ENCODE measurements at regions not wholly inside any gene's neighbourhood (a gene's known extent, or its start where the extent isn't known, plus 50 kb on each side); places are given as distances from the start of the nearest gene placed in this dataset.
"Not testable (repeated sequence)": the region's sequence is repeated elsewhere in the genome, so short reads cannot be mapped to it uniquely, and the experiment has no call there.

DNA sequence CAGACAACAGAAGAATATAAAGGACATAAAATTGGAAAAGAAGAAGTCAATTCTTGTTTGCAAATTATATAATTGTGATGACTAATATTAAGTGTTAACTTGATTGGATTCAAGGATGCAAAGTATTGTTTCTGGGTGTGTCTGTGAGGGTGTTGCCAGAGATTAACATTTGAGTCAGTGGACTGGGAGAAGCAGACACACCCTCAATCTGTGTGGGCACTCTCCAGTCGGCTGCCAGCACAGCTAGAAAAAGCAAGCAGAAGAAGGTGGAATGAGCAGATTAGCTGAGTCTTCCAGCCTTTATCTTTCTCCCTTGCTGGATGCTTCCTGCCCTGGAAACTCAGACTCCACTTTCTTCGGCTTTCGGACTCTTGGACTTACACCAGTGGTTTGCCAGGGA lies 51.7 kb downstream of the UBE2NL start:
- no peak for DNase-seq

DNA sequence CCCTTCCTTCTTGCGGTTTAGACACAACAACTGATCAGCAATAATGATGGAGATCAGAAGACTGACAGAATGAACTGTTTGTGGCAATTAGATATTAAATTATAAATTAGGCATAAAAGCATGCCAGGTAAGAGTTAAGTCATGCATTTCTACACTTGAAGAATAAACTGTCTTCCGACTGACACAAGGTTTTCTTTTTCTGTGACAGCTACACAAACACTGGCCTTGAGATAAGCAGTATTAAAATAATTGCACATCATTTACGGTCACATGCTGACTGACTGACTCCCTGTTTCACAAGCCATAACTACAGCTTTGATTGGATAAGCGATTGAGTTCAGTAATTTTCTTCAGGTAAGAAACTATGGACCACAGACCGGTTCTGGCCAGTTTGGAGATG lies 56.2 kb downstream of the UBE2NL start:
- no peak for DNase-seq

DNA sequence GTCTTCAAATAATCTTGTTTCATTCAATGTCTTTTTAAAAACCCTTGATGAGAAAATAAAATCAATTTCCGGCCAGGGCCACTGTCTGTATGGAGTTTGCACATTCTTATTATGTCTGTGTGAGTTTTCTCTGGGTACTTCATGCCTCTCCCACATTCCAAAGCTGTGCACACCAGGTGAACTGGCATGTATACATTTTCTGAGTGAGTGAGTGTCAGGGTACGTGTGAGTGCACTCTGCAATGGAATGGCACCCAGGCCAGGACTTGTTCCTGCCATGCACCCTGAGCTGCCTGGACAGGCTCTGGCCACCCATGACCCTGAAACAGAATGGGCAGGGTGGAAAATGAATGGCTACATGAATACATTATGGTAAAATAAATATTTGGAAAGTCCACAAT lies 61.3 kb downstream of the UBE2NL start:
- no peak for DNase-seq

DNA sequence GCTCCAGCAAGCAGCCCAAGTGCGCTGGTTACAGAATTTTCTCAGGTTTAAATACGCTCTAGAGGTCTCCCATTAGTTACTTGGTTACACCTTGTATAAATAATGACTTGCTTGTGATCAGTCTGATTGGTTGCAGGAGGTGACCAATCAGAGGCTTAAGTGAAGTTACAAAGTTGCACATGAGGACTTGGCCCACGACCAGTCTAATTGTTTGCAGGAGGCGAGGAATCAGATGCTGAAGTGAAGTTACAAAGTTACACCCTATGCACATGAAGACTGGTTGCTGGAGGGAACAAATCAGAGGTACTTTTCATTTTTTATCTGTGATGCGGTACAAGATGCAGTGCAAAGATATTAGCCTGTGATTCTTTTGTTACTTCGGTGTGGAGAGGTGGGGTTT lies 80.7 kb downstream of the UBE2NL start:
- DNase-seq, result no peak

DNA sequence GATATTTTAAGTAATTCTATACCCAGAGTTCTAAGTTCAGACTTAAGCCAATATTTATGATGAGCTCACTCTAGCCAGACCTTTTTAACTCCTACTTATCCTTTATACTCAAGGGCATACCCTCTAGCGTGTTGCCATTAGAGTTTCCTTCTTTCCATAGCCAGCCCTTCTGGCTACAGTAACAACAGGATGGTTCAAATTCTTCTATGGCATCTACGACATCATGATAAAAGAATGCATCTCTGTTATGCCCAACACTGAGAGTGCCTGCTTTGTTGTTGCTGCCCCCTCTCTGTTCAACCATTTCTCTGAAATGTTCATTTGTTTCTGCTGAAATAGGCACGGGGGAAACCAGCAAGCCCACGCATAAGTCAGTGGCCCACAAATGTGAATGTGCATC lies 104.5 kb downstream of the UBE2NL start:
- DNase-seq, result no peak

DNA sequence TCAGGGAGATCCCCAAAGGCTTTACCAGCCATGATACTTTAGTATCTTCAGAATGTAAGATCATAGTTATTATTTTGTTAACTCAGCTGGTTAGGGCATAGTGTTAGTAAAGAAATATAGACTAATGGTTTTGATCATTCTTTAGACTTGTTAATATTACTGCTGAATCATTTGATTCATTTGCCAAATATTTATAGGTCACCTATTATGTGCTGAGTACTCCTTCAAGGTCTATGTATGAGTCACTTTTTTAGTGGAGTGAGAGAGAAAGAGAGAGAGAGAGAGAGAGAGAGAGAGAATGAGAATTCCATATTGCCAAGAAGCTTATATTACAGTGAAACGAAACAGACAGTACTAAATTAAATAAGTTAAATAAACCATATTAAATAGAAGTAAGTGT lies 110.3 kb downstream of the UBE2NL start:
- DNase-seq, result no peak

DNA sequence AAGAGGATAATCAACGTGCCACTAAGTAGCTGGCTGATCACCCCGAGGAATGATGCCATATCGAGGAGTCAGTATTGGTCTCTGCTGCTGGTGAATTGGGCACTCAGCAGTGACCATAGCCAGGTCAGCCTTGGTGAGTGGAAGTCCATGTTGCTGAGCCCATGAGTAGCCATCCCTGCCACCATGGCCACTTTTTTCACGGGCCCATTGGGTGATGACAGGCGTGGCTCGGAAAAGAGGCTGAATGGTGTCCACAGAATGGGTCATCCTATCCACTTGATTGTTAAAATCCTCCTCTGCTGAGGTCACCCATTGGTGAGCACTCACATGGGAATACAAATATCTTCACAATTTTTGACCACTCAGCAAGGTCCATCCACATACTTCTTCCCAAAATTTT lies 114.4 kb downstream of the UBE2NL start:
- DNase-seq, result no peak

DNA sequence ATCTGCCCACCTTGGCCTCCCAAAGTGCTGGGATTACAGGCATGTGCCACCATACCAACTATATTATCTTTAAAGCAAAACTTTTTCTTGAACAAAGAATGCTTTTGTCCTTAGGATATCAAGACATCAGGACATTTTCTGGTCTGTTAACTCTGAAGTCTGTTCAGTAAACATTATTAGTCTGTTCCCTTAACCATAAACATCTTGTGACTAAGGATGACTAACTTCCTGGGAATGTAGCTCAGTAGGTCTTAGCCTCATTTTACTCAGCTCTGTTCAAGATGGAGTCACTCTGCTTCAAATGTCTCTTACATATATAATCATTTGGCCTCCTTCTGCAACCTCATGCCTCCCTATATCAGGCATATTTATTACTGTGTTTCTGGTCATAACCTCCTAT lies 122.9 kb downstream of the UBE2NL start:
- no peak for DNase-seq

DNA sequence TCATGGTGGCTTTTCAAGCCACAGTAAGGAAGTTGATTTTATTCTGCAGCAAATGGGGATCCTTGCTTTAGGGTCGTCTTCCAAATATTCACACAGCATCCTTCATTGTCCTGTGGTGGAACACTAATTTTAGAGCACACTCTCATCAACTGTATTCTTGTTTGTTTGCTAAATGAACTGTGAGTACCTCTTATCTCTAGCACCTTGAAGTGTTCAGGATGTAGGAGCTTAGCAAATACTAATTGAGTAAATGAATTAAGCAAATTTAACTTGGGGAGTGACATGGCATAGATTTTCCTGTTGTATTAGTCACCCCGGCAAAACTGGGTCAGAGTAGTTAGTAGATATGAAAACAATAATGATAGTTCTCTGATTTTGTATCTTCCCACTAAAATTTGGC lies 156.9 kb downstream of the UBE2NL start:
- no peak for DNase-seq

DNA sequence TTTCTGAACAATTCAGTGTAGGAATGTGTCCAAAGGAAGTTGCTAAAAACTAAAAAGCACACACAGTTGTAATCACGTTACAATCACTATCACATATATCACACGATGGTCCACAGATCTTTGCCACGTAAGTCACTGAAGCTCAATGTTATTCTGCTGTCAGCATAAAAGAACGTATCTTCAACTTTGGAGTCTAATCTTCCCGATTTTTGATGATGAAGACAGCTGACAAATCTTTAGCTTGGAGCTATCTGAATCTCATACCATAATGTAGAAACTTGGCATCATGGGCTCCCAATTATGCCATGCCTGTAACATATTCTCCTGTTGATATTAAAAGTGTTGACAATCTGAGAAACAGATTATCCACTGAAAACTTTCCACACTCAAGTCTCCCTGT lies 158.4 kb downstream of the UBE2NL start:
- DNase-seq, result no peak

DNA sequence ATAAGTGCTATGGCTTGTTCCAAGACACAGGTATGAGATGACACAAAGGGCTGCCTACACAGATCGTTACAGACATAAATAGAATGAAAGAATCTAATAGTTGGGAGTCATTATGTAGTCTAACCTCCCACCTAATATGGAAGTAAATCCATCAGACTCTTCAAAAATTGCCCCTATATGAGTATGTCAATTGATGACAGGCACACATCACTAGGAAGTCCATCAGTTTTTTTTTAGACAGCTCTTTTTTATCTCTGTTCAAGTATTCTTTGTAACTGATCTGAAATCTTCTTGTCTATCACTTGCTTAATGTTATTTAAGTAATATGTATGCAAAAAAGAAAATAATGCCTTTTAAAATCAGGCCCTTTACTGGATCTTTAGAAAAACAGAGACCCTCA lies 191.6 kb downstream of the UBE2NL start:
- DNase-seq, result no peak

DNA sequence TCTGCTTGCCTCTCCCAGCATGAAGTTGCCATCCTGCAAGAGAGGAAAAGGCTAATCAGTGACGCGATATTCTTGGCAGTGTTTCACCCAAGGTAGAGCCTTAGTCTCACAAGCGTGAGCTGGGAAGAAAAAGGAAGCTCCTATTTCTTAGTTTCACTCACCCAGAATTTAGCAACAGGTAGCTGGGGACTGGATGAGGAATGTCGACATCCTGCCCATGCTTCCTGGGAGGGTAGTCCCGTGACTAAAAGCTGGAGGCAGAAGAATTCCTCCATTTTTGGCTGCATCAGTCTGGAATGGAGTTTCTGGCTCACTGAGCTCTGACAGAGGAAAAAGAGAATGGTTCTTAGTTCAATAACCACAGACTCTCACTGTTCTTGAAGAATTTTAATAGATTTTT lies 198.4 kb downstream of the UBE2NL start:
- not testable (repeated sequence) for DNase-seq

DNA sequence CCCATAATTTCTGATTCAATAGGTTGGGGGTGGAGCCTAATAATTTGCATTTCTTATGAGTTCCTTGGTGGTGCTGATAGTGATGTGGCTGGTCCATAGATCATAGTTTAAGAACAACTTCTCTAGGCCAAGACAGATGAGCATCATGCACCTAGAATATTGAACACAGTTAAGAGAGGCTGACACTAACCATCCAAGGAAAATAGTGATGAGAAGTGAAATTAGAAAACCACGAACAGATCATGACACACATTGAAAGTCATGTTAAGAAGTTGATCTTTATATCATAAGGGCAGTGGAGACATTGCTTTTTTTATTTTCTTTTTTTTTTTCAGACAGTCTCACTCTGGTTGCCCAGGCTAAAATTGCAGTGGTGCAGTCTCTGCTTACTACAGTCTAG lies 205.8 kb downstream of the UBE2NL start:
- not testable (repeated sequence) for DNase-seq

DNA sequence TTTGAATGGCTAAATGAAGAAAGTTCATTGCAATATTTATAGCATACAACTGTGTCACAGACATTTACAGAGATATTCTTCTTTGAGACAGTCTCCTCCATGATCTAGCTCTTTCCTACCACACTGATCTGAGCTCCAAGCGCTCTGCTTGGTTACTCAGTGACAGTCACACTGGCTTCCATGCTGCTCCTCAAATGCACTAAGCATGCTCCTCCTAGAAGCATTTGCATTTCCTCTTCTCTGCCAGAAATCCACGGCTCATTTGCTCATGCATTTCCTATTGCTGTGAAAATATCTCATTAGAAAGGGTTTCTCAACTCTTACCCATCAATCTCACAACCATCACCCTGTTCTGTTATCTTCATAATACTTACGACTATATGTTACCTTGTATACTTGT lies 208.2 kb downstream of the UBE2NL start:
- DNase-seq, result not testable (repeated sequence)

DNA sequence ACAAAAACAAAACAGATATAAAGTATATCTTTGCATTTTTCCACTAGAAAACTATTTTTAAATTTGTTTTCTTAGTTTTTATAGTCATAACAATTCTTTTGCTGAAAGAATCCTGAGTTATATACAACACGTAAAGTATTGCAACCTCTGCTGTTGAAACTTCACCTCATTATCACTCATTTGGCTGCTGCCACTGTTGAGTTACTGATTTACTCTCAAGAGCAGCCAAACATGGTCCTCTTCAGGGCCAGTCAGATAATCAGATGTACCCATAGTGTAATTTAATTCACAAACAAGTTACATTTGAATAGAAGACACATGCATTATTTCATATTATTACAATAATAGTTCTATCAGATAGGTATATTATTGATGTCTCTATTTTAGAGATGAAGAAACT lies 235.6 kb downstream of the UBE2NL start:
- DNase-seq, result not testable (repeated sequence)

DNA sequence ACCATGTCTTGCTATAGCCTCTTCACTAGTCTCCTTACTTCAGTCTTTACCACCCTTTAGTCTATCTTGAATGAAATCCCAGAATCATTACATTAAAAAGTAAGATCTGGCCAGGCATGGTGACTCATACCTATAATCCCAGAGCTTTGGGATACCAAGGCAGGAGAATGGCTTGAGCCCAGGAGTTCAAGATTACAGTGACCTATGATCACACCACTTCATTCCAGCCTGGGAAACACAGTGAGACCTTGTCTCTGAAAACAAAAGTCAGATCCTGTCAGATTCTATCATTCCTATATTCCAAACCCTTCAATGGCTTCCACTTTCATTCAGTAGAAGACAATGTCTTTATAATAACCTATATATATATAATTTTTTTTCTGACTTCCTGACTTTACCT lies 237.7 kb downstream of the UBE2NL start:
- DNase-seq, result not testable (repeated sequence)

DNA sequence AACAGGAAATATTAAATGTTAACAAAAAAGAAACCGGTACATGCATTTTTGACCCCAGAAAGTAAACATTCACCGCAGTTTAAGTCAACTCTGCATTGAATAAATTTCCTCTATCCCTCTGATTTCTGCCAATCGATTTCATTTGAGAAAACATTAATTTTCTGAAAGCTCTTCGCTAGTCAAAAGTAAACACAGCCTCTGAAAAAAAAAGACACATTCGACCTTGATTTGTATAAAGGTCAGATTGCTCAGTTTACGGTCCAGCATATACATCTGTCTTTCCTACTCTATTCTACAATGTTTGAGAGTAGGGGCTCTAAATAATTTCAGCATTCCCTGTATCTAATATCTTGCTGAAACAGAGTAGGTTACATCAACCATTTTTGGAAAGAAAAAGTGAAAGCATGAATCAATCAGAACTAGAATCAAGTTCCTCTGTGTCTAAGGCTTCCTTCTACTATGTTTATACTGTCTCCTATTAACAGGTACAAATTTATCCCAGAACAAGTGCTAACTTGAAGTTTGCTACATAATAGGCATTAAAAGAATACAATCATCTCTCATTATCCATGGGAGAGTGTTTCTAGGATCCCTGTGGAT lies 243.8 kb downstream of the UBE2NL start:
- DNase-seq, result not testable (repeated sequence)

DNA sequence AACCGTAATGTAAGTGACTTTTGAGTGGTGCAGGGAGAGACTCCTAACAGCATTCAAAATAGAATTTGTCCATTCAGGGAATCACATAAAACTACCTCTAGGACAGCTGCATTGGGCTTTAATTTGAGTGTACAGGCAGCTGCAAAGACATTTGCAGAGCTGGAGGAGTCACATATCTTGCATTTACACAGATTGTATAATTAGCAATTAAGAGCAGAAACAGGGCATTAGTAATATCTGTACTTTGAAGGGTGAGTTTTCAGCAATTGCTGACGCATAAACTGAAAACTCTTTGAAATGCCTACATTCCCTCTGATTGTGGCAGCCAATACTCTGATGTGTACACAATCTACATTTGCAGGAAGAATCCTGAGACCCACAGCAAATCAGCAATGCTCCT lies 245.6 kb downstream of the UBE2NL start:
- not testable (repeated sequence) for DNase-seq

DNA sequence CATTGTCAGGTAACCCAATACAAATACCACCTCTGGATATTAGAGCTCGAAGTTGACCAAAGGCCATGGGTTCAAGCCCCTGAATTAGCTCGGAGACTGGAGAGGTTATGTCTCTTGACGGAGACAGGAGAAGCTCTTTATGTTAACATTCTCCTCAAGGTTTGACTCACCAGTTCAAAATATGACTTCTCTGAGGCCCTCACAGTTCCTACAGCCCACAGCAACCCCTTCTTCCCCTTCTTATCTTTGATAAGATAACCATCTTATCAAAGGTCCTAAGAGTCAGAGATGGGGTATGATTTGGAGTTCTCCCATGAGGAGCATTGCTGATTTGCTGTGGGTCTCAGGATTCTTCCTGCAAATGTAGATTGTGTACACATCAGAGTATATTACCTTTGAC lies 246.6 kb downstream of the UBE2NL start:
- DNase-seq, result not testable (repeated sequence)

DNA sequence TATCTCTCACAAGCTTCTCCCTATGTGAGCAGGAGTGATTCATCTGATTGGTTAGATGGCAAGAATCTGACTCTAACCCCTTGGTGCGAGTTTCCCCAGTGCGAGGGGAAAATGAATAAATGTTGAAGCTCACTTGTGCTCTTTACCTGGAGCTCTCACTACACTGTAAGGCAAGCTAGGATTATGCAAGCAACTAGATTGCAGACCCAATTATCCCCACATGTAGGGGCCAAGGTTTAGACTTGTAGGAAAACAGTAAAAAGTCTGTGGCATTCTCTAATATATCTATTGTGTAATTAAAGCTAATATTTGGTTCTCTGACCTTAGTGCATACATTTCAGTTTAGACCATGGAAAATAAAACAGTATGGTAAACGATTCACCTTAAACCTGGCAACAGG lies 247.2 kb downstream of the UBE2NL start:
- DNase-seq, result not testable (repeated sequence)

DNA sequence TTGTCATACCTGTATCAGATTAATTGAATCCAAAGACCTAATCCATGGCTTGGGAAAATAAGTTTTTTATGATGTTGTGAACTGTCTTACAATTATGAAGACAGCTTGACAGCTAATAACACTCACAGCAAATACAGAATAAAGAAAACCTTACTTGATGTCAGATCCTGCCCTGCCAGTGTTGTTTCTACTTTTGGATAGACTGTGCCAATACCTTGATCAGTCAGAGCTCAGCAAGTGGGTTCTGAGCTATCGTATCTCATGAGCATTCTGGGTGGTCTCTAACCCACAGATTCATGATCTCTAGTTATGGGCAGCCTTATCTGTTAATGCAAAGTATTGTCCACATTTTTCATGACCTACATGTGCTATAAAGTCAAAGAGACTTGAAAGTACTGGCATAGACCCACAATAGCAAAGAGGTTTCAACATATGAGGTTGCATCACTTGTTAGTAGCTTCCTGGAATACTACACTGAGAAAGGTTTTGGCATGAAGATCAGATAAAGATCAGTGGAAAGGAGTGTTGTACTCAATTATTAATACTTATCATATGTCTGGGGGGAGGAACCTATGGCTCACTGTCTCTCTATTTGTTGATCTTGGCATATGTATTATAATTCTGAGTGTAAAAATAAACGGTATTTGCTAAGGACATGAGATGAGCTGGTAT lies 250.7 kb downstream of the UBE2NL start:
- DNase-seq, result not testable (repeated sequence)

DNA sequence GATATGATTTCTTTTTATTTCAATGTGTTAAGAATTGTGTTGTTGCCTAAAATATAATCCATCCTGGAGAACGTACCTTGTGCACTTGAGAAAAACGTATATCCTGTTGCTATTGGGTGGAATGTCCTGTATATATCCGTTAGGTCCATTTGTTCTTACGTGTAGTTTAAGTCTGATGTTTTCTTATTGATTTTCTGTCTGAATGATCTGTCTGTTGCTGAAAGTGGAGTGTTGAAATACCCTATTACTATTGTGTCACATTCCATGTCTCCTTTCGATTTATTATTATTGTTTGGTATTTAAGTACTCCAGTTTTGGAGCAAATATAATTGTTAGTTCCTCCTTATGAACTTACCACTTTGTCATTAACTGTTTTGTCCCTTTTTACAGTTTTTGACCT lies 270.6 kb downstream of the UBE2NL start:
- DNase-seq, result not testable (repeated sequence)

DNA sequence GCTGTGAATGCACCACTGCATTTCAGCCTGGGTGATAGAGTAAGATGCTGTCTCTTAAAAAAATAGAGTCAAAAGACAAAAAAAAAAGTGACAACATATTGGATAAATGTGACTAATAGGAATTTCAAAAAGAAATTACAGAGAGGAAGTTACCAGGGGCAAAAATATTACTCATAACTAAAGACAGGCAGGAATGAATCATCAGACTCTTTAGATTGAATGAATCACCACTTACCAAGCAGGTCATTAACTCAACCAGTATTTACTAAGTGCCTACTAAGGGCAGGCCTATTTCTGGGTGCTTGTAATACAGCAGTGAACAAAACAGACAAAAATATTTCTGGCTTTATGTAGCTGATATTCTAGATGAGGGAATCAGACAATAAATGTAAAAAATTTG lies 301.3 kb downstream of the UBE2NL start:
- DNase-seq, result not testable (repeated sequence)

DNA sequence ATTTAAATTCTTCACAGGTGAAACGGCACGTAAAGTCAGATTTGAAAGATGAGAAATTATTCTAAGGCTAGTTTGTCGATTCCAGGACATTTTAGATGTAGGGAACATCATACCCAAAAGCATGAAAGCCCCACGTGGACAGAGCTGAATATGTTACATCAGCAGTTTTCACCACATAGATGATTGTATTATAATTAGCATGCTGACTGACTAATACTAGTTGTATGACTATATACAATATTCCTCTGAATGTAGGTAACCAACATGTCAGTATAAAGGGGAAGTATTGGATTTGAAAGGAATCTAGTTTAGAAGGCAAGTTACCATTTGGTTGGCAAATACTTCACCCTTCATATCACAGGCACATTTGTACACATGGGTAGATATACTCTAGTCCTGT lies 304.6 kb downstream of the UBE2NL start:
- DNase-seq, result not testable (repeated sequence)

DNA sequence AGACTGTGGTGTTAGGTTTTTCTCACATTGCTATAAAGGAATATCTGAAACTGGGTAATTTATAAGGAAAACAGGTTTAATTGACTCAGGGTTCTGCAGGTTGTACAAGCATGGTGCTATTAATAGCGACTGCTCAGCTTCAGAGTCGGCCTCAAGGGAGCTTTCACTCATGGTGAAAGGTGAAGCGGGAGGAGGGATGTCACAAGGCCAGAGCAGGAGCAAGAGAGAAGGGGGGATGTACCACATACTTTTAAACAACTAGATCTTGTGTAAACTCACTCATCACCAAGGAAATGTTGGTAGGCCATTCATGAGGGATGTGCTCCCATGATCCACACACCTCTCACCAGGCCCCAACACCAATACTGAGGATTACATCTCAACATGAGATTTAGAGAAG lies 313.2 kb downstream of the UBE2NL start:
- not testable (repeated sequence) for DNase-seq

Data from NCI-H1105 treated with DMSO at 0.1 percent for 48 hours (cell line).